Fibroblast of pulmonary artery (primary cell): ENCODE measurements at regions not wholly inside any gene's neighbourhood (a gene's known extent, or its start where the extent isn't known, plus 50 kb on each side); places are given as distances from the start of the nearest gene placed in this dataset.

Experiments
- DNase-seq: peaks from one replicate; pipeline ENCODE4 v3.0.0-alpha.2; 2010; ENCODE audit warnings: low read depth
- H3K4me3 ChIP-seq: replicated peaks from 2 replicates; pipeline ENCODE4 v1.5.1; 2011; ENCODE audit warnings: low read depth, mild to moderate bottlenecking, control low read depth, low read length, moderate library complexity
- CTCF ChIP-seq: IDR thresholded peaks from 2 replicates; pipeline ENCODE4 v1.5.1; 2011; ENCODE audit warnings: mild to moderate bottlenecking, control low read depth, low read length, inconsistent platforms; ENCODE audit errors: missing control alignments

DNA sequence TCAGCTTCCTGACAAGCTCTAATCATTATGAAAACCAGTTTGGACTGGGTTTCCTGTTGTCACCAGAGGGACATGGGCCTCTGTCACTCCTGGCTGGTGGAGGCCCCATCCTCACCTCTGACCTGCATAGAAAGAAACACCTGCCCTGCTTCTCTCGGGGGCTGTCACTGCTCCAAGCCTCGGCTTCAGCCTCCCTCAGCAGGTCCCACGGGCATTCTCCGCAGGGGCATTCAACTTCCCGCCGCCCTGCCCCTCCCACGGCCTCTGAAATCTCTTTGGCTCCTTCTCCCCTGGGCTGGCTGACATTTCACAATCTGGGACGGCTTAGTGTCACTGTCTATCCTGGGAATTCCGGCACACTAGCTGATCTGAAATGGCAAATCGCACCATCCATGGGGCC is 257.9 kb downstream of the CTTN start:
- DNase-seq = no peak
- H3K4me3 ChIP-seq = no peak overlapping the region
- no peak for TF ChIP-seq CTCF

DNA sequence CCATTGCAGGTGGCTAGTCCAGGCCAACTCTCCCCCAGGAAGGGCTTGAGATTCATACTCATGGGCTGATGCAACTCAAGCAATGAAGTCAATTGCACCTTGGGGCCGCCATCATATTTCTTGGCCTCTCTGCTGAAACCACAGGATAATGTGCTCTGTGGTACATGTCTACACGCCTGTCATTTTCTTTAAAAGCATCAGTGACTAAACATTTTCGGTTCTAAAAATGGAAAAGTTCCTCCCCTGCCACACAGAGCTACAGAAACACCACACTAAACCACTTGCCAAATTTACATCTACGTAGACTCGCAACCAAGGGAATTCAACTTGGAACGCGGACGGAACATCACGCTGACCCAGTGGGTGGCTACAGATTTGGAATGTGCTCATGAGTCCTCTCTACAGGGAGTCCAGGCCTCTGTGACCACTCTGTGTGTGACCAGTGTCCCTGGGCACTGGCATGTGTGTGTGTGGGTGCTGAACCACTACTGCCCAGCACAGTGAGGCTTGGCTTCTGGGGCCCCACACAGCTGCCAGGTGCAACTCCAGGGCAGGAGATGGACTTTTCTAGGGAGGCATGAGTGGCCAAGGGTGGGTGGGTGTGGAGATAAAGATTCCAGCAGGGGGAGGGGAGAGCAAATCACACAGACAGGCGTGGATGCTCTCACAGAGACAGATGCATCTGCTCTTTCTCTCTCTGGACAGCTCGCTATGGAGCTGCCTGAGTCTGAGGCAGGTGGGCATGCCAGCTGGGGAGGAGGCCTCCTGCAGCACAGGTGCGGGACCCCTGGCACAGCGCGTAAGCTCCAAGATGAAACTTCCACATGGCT is 261.9 kb downstream of the CTTN start:
- H3K4me3 ChIP-seq = no peak overlapping the region
- DNase-seq = no peak
- TF ChIP-seq CTCF = no peak

GRCh38 chr11:70660889-70661197 is 262.5 kb downstream of the CTTN start:
- no peak overlapping the region for H3K4me3 ChIP-seq
- no peak for DNase-seq
- TF ChIP-seq CTCF = no peak

DNA sequence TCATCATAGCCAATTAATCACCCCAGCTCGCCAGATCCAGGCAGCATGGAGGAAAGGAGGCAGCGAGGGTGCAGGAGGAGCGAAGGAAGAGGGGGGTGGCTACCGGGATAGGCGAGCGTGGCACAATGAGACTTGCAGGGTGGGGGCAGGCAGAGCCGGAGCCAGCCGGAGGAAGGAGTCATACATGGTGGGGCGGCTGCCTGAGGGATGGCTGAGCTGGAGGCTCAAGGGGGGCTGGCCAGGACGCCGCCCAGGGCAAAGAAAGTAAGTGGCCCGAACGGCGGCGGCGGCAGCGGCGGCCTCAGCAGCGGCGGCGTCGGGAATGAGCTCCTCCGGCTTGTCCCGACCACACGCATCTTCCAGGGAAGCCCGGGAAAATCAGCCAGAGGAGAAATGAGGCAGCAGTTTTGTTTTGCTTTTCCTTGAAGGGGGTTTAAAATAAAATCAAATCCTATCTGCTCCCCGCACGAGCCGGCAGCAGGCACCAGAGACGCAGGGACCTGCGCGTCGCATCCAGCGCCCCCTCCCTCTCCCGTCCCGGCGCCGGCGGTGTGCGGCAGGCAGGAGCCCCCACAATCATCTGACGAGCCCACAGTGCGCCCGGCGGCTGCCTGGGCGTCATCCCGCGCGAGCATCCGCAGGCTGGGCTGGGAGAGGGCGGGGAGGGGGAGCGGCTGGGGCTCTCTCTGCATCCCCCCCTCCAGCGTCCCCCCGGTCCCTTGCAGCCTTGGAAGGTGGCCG is 263.6 kb downstream of the CTTN start:
- no peak for TF ChIP-seq CTCF
- no peak overlapping the region for H3K4me3 ChIP-seq
- DNase-seq = no peak

GRCh38 chr11:70662691-70663098 is 264.4 kb downstream of the CTTN start:
- TF ChIP-seq CTCF = no peak
- H3K4me3 ChIP-seq = no peak overlapping the region
- no peak for DNase-seq

DNA sequence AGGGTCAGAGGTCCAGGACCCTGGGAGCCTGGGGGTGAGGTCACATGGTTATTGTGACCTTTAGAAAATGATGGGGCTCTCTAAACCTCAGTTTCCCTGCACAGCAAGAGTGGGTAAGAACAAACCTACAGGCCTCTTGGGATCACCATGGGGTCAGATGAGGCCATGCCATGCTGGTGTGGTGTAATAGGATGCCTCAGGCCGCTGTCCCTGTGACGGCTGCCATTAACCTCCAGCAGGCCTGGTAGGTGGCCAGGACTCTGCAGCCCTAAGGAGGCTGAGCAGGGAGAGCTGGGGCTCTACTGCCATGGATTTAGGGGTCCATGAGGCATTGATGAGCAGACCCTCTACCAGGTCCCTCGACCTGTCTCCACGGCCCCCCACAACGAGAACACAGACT is 265.5 kb downstream of the CTTN start:
- no peak for DNase-seq
- no peak overlapping the region for H3K4me3 ChIP-seq
- no peak for TF ChIP-seq CTCF
